Right lobe of liver (tissue), 4 donors: ENCODE measurements at regions not wholly inside any gene's neighbourhood (a gene's known extent, or its start where the extent isn't known, plus 50 kb on each side); places are given as distances from the start of the nearest gene placed in this dataset.

Experiments
- POLR2A ChIP-seq: fragments of 450-650 bp; IDR thresholded peaks from one replicate; pipeline ENCODE4 v1.6.1; 2017; ENCODE audit warnings: antibody characterized with exemption, mild to moderate bottlenecking
- TF ChIP-seq, protein P1 (sequence below), 4 donors: fragments of 200-600 bp in 3 of 4; fragments of 450-650 bp in 1 of 4; IDR thresholded peaks; one replicate each; pipeline versions ENCODE4 v1.5.1 to v1.8.0; 2016 to 2022; ENCODE audit warnings: antibody characterized with exemption in 4 of 4, mild to moderate bottlenecking in 2 of 4
- donor health status: DM: no; HTN: no; CAD: no.
- donor health status: DM: no; HTN: no; CAD: no.
- donor health status: DM: no; HTN: yes; CAD: no.

DNA sequence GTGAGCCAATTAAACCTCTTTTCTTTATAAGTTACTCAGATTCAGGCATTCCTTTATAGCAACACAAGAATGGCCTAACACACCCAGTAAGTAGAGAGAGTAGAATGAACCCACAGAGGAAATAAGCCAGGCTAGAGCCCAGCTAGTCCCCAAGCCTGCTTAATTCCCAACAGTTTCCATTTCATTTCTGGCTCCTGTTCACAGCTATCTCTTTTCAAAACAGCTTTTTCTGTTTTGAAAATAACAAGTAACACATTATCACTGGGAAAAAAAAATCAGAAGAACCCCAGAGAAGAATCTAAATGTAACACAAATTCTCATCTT lies 69.0 kb downstream of the HSPB8 start:
- TF ChIP-seq, protein P1, sequence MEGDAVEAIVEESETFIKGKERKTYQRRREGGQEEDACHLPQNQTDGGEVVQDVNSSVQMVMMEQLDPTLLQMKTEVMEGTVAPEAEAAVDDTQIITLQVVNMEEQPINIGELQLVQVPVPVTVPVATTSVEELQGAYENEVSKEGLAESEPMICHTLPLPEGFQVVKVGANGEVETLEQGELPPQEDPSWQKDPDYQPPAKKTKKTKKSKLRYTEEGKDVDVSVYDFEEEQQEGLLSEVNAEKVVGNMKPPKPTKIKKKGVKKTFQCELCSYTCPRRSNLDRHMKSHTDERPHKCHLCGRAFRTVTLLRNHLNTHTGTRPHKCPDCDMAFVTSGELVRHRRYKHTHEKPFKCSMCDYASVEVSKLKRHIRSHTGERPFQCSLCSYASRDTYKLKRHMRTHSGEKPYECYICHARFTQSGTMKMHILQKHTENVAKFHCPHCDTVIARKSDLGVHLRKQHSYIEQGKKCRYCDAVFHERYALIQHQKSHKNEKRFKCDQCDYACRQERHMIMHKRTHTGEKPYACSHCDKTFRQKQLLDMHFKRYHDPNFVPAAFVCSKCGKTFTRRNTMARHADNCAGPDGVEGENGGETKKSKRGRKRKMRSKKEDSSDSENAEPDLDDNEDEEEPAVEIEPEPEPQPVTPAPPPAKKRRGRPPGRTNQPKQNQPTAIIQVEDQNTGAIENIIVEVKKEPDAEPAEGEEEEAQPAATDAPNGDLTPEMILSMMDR (IDR thresholded peaks at IDR 0.05) = no peak
- no peak for TF ChIP-seq POLR2A
